22Rv1 (cell line): ENCODE measurements at regions not wholly inside any gene's neighbourhood (a gene's known extent, or its start where the extent isn't known, plus 50 kb on each side); places are given as distances from the start of the nearest gene placed in this dataset.

Experiments used
- ZFX ChIP-seq: fragments of 450-650 bp; IDR thresholded peaks from 2 replicates; pipeline ENCODE4 v1.6.1; 2017; ENCODE audit warnings: antibody characterized with exemption, borderline replicate concordance
- TF ChIP-seq, protein P1 (sequence below): fragments of 450-650 bp; IDR thresholded peaks from 2 replicates; pipeline ENCODE4 v1.5.1; 2017; ENCODE audit warnings: mild to moderate bottlenecking

DNA sequence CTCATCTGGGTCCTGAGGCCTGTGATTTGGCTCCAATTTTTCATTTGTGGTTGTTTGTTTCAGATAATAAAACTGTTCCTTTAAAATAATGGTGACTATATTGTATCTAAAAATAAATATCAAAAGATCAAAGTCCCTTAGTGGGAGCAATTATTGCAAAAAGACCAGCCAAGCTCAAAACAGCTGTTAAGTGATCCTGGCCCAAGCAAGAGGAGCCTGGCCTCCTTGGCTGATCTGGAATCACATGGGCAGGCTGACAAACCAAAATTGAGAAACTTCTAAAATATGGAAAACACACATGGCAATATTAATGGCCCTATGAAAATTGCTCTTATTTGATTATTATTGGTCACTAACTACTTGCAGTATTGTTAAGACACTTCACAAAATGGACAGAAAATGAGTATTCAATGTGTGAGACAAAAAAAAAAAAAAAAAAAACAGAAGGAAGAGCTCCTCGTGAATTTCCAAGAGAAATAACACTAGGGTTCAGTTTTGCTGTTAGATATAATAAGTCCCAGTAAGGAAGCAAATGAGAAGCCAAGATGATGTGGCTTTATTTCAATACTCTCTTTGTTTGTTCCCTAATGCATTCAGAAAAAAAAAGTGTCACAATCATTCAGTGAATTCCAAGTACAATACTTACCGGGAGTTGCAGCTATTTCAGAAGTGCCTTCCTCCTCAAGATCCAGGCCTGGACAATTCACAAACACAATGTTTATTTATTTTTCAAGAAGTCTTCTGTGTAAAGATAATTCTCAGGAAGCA lies 105.1 kb downstream of the SEC16B start:
- TF ChIP-seq, protein P1, sequence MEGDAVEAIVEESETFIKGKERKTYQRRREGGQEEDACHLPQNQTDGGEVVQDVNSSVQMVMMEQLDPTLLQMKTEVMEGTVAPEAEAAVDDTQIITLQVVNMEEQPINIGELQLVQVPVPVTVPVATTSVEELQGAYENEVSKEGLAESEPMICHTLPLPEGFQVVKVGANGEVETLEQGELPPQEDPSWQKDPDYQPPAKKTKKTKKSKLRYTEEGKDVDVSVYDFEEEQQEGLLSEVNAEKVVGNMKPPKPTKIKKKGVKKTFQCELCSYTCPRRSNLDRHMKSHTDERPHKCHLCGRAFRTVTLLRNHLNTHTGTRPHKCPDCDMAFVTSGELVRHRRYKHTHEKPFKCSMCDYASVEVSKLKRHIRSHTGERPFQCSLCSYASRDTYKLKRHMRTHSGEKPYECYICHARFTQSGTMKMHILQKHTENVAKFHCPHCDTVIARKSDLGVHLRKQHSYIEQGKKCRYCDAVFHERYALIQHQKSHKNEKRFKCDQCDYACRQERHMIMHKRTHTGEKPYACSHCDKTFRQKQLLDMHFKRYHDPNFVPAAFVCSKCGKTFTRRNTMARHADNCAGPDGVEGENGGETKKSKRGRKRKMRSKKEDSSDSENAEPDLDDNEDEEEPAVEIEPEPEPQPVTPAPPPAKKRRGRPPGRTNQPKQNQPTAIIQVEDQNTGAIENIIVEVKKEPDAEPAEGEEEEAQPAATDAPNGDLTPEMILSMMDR = no peak; the same call in 1 of the 2 replicates
- TF ChIP-seq ZFX = no peak
